NCI-H187 (cell line): ENCODE measurements at regions not wholly inside any gene's neighbourhood (a gene's known extent, or its start where the extent isn't known, plus 50 kb on each side); places are given as distances from the start of the nearest gene placed in this dataset.

Experiments
- DNase-seq, 2 experiments: peaks; one replicate each; lab custom pipeline; 2025; lab: John Stamatoyannopoulos, UW

GRCh38 chr12:115020091-115020490 is 336.1 kb upstream of the TBX3 start:
- DNase-seq = no peak

- no peak for DNase-seq
Observed at GRCh38 chr12:115017346-115017745, 333.4 kb upstream of the TBX3 start.

DNA sequence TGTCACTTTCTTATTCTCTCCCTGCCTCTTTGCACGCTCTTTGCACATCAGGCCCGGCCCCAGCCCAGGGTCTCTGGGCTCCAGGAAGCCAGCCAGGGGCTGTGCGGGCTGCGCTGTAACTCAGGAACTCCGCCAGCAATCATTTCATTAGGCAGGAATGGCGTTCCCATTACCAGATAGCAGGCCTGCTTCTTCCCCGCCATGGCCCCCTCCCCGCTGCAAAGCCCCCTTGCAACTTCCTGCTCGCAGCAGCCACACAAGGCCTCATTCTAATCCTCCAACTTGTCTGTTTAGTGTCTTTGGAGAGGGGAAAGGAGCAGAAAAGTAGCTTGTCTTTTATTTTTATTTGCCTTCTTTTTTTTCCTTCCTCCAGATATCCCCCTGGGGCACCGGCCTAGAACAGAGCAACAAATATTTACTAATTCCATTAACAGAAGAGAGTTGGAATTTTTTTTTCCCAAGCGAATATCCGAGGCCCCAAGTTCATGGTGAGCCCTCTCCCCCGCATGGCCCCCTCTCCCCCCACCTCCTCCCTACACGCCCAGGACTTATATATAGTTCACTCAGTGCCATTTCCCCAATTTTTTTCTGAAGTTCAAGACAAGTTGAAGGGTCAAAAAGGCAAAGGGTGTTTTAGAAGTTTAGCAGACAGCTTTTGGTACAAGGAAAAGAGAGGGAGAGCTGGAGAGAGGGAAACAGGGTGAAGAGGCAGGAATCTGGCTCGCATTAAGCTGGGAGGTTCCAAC is 329.4 kb upstream of the TBX3 start:
- DNase-seq = no peak

DNA sequence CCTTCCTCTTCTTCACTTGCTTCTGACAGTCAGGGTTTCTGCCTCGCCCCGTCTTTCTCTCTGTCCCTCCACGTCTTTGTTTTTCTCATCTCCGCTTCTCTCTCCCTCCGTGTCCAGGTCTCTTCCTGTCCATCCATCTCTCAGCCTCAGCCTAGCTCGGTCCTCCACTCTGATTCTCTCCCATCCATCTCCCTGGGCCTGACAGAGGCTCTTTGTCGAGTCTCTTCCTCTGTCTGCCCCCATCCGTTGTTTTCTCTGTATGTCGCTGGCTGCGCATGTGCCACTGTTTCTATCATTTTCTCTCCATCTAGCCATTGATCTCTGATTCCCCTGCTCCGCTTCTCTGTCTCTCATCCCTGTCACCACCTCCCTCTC is 328.9 kb upstream of the TBX3 start:
- no peak for DNase-seq

DNA sequence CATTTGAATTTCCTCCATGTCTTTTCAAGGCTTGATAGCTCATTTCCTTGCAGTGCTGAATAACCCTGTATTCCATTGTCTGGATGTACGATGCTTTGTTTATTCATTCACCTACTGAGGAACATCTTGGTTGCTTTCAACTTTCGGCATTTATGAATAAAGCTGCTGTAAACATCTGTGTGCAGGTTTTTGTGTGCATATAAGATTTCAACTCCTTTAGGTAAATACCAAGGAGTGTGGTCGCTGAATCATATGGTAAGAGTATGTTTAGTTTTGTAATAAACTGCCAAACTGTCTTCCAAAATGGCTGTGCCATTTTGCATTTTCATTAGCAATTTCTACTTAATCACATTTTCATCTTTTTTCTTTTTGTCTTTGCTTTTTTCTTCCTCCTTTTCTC is 327.7 kb upstream of the TBX3 start:
- DNase-seq = no peak

- no peak for DNase-seq
Observed at GRCh38 chr12:115010324-115010995, 326.5 kb upstream of the TBX3 start.

DNA sequence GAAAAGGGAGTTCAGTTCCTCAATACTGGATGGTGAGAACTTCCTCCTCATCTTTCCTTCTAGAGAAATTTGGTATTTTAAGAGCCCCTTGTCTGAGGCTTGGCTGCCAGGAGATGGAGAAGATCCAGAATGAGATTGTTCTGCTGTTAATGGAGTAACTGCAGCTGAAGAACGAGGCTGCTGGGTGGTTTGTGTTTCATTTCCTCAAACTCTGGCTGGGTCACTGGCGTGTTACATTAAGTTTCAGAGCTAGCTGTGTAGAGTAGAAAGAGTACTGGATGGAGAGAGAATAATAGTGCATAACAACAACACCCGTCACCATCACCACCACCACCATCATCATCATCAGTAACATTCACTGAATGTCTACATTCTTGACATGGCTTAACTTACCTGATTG is 325.0 kb upstream of the TBX3 start:
- no peak for DNase-seq

DNA sequence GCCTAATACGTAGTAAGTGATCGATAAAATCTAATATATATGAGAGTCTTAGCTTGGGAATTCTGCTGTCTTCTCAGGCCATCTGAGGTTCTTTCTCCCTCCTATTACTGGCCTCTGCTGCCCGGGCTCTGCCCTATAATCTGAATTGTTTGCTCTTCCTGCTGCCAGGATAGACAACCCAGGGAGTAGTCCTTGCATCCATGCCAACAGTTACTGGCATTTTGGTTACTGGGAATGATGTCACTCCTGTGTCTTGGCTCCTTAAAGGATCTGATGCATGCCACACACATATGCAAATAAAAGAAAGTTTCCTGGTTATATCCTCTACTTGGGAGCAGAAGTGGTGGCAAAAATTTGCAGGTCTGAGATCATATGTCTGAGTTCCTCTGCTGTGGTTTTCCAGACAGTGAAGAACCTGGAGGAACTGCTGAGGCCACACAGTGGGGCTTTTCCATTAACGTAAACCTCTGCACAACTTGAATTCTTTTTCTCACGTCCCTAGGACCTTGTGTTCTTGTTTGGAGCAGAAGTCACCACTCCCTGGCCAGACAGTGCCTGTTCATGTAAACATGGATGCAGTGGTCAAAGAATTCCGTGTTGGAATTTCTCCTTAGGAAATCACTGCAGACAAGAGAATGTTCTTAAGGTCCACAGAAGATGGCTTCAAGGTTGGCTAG is 320.6 kb upstream of the TBX3 start:
- no peak for DNase-seq

- DNase-seq = no peak
Observed at GRCh38 chr12:115002434-115002833, 318.5 kb upstream of the TBX3 start.

GRCh38 chr12:115001571-115002180 is 317.7 kb upstream of the TBX3 start:
- no peak for DNase-seq

DNA sequence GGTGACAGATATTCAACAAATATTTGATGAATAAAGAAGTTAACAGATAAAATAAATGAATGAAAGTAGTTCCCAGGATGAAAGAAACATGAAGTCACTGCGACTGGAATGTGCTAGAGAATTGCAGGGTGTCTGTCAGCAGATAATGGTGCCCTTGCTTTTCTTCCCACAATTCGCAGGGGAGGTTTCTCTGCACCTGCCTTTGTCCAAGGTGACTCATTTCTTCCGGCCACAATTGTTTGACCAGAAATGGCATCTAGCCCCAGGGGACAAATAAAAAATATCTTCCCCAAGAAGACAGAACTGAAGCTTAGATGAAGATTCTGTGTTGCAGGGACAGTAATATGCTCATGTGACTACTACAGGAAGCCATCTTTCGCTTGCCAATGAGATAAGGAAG is 316.1 kb upstream of the TBX3 start:
- DNase-seq = peak; percentile 14 to 34

DNA sequence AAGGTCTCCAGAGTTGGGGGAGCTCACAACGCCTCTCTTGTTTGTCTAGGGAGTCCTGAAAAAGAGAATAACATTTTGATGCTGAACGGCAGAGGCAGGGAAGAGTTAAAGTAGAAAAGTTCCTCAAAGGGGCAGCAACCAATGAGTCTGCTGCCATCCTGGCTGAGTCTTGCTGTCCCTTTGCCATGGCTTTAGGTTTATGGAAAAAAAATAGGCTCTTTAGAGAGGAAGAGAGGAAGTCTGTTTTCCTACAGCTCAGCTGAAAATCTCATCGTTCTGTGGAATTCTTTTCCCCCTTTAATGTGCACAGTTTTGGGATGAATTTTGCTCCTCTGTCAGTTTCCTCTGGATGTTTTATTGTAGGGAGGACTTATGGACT is 314.8 kb upstream of the TBX3 start:
- no peak for DNase-seq

DNA sequence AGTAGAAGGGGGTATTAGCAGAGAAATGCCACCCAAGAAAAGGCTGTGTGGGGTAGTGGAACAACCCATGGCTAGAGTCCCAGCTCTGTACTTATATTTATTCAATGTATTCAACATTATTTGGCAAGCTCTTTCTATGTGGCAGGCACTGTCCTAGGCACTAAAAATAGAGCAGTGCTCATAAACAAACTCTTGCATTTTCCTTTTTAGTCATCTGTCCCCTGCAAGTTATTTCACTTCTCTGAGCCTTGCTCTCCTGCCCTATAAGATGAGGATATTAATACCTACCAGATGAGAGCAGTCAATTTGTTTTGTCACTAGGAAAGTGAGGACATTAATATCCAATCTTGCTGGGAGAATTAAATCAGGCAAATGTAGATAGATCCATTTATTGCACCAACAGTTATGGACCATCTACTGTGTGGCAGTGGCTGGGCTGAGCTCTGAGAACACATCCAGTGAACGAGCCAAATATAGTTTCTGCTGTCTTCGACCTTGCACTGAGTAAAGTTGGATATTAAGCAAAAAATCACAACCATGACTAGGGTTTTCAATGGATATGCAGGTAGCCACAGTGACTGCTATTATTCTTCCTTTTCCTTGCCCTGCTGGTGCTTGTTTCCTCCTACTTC is 314.3 kb upstream of the TBX3 start:
- DNase-seq = no peak

DNA sequence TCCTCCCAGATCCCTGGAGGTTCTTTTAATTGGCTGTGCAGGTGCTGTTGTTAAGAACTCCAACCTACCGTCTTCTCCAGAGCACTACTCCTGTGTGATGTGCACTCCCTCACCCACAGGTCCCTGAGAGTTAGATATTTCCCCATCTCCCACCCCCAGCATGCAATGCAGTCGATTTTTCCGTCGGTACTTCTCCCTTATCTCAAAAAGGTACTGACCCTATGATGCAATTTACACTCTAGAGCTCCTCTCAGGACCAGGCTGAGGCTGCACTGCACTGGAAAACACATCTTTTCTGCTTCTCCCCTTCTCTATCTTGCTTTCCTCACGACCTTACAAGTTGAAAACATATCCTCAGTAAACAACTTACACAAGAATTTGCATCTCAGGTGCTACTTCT is 312.4 kb upstream of the TBX3 start:
- no peak for DNase-seq

- DNase-seq = no peak
Observed at GRCh38 chr12:114995891-114996290, 311.9 kb upstream of the TBX3 start.

GRCh38 chr12:114993165-114993564 is 309.2 kb upstream of the TBX3 start:
- no peak for DNase-seq

DNA sequence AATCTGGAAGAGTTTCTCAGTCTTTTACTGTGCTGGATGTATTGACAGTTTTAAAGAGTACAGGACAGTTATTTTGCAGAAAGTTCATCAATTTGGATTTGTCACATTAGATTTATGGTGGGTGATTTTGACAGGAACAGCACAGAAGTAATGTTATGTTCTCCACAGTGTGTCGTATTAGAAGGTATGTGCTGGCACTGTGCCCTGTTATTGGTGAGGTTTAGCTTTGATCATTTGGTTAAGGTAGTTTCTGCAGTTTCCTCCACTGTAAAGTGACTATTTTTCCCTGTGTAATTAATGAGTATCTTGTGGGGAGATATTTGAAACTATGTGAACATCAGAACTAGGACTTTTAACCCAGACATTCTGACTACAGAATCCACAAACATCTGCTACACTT is 308.5 kb upstream of the TBX3 start:
- DNase-seq = no peak

GRCh38 chr12:114990381-114990780 is 306.4 kb upstream of the TBX3 start:
- no peak for DNase-seq

- DNase-seq = no peak
Observed at GRCh38 chr12:114986849-114987248, 302.9 kb upstream of the TBX3 start.

DNA sequence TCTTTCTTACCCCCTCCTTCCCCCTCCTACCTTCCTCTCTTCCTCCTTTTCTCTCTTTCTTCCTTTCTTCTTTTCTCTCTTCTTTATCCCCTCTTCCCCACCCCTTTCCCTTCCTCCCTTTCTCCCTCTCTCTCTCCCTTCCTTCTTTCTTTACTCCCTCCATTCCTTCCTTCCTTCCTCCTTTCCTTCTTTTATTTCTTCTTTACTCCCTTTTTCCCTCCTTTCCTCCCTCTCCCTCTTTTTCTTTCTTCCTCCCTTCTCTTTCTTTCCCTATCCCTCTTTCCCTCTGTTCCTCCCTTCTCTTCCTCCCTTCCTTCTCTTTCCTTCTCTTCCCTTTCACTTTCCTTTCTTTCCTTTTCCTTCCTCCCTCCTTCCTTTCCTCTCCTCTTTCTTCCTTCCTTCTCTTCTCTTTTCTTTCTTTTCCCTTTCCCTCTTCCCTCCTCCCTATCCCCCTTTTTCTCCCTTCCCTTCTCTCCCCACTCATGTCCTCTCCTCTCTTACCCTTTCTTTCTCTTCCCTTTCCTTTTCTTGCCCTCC is 302.3 kb upstream of the TBX3 start:
- DNase-seq = no peak

DNA sequence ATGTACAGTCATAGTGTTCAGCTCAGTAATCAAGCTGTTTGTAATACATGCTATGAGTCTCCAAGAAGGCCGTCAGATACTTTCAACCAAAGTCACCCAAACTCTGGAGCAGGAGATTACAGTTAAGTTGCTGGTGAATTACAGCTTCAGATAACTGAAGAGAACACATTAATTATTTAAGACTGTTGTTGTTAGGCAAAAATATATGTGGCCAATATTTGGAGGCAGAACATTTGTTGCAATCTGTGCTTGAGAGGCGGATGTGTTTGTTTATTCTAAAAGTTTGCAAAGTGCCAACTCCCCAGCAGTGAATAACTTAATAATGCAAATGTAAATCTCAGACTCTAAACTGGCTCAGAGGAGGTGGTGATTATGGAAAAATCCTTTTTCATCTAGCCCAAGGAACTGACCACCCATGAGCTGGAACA is 300.7 kb upstream of the TBX3 start:
- DNase-seq = no peak

GRCh38 chr12:114982760-114983159 is 298.8 kb upstream of the TBX3 start:
- no peak for DNase-seq
